Transverse colon (tissue), 4 donors: ENCODE measurements at regions not wholly inside any gene's neighbourhood (a gene's known extent, or its start where the extent isn't known, plus 50 kb on each side); places are given as distances from the start of the nearest gene placed in this dataset.
A peak's percentile ranks its signal among the peaks of the same experiment; 100 is the strongest.

Experiments used
- POLR2A ChIP-seq: fragments of 450-650 bp; IDR thresholded peaks from one replicate; pipeline ENCODE4 v1.6.1; 2016; ENCODE audit warnings: antibody characterized with exemption, mild to moderate bottlenecking, moderate library complexity
- POLR2AphosphoS5 ChIP-seq, 3 donors: sonication (generic); formaldehyde crosslinking; IDR thresholded peaks; one replicate each; pipeline ENCODE4 v1.6.1; 2016; ENCODE audit warnings: antibody characterized with exemption in 3 of 3
- TF ChIP-seq, protein P1 (sequence below), 5 experiments: fragments of 200-600 bp in 3 of 5; fragments of 450-650 bp in 2 of 5; sonication (generic) in 3 of 5; IDR thresholded peaks; 1 replicate in 2 of 5; 2 replicates in 3 of 5; pipeline ENCODE4 v1.5.1; 2016 to 2017; ENCODE audit warnings: antibody characterized with exemption in 5 of 5, inconsistent platforms in 3 of 5, mild to moderate bottlenecking in 2 of 5, moderate library complexity in 1 of 5

DNA sequence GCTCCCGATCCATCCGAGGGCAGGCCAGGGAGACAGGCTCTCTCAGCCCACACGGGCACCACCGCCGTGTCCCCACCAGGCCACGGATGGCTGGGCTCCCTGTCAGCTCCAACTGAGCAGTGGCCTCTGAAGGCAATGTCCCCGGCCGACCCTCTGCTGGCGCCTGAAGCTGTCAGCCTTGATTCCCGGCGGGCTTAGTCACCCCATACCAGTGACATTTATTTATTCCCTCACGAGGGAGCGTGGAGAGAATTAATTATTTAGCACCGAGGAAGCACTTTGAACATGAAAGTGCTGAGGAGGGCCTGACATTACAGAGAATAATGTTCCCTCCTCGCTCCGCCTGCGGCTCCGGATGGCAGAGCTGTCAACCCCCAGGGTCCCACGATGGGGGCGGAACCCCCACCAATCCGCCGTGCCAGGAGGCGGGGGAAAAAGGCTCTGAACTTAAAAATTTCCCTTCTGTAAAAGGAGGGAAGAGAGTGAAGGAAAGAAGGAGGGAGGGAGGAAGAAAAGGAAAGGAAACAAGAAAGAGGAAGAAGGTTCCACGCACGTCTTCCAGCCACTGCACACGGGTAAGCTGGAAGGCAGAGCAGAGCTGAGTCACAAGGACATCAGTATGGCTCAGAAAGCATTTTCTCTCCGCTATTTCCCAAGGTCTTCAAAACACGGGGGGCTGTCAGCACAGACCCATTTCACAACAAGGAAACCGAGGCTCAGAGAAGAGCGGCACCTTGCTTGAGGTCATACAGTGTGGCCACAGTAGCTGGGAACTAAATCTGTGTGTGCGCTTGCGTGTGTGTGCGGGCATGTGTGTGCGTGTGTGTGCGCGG lies 108.7 kb upstream of the NCOR2 start:
- TF ChIP-seq, protein P1, sequence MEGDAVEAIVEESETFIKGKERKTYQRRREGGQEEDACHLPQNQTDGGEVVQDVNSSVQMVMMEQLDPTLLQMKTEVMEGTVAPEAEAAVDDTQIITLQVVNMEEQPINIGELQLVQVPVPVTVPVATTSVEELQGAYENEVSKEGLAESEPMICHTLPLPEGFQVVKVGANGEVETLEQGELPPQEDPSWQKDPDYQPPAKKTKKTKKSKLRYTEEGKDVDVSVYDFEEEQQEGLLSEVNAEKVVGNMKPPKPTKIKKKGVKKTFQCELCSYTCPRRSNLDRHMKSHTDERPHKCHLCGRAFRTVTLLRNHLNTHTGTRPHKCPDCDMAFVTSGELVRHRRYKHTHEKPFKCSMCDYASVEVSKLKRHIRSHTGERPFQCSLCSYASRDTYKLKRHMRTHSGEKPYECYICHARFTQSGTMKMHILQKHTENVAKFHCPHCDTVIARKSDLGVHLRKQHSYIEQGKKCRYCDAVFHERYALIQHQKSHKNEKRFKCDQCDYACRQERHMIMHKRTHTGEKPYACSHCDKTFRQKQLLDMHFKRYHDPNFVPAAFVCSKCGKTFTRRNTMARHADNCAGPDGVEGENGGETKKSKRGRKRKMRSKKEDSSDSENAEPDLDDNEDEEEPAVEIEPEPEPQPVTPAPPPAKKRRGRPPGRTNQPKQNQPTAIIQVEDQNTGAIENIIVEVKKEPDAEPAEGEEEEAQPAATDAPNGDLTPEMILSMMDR (IDR thresholded peaks at IDR 0.05) = peak in 1 of 5 experiments; percentile 40
- TF ChIP-seq POLR2A = no peak
- TF ChIP-seq POLR2AphosphoS5 (IDR thresholded peaks at IDR 0.05) = peak in 2 of 3 donors; percentile 8 to 64
